SK-N-SH (cell line): ENCODE measurements at regions not wholly inside any gene's neighbourhood (a gene's known extent, or its start where the extent isn't known, plus 50 kb on each side); places are given as distances from the start of the nearest gene placed in this dataset.
A peak's percentile ranks its signal among the peaks of the same experiment; 100 is the strongest.

Source experiments
- CTCF ChIA-PET: fragments of 300-600, 350-600 bp; formaldehyde crosslinking; extraction: SDS; loops from one replicate; lab custom pipeline; 2021; lab: Yijun Ruan, JAX
- POLR2A ChIA-PET: fragments of 350-600 bp; sonication (Branson Sonifier 250); formaldehyde crosslinking; extraction: SDS; loops from one replicate; lab custom pipeline; 2020; ENCODE audit warnings: antibody characterized with exemption, inconsistent platforms; lab: Yijun Ruan, JAX
- DNase-seq: peaks from one replicate; pipeline ENCODE4 v3.0.0; 2012
- H2AFZ ChIP-seq: fragments of 200-600 bp; sonication (generic); 2 replicates; pipeline ENCODE4 v1.8.1; 2016; ENCODE audit warnings: antibody characterized with exemption, mild to moderate bottlenecking, low read depth
- H3F3A ChIP-seq: fragments of 200-600 bp; sonication (generic); replicated peaks from 2 replicates; pipeline ENCODE3; 2016; ENCODE audit warnings: antibody characterized with exemption, mild to moderate bottlenecking; ENCODE audit not compliant: insufficient read depth
- H3K27ac ChIP-seq, 2 experiments: fragments of 200-500 bp in 1 of 2; fragments of 200-600 bp in 1 of 2; sonication (Bioruptor generic) in 1 of 2; sonication (generic), shearing (Covaris generic) in 1 of 2; 2 replicates each; pipeline versions ENCODE4 v1.5.1 to v1.6.1; 2014 to 2016; ENCODE audit warnings: low read depth in 2 of 2, inconsistent platforms in 1 of 2, low read length in 1 of 2, mild to moderate bottlenecking in 1 of 2, mixed read lengths in 1 of 2
- H3K27me3 ChIP-seq: fragments of 200-600 bp; sonication (generic), shearing (Covaris generic); 2 replicates; pipeline ENCODE4 v1.6.1; 2016; ENCODE audit warnings: mixed run types; ENCODE audit not compliant: insufficient read depth
- H3K36me3 ChIP-seq, 2 experiments: fragments of 200-500 bp in 1 of 2; fragments of 200-600 bp in 1 of 2; sonication (Bioruptor generic) in 1 of 2; sonication (generic) in 1 of 2; replicated peaks in 1 of 2; 2 replicates each; pipeline versions ENCODE3 to v1.5.1; 2014 to 2016; ENCODE audit warnings: low read length in 1 of 2, mild to moderate bottlenecking in 1 of 2; ENCODE audit not compliant: insufficient read depth in 2 of 2, control insufficient read depth in 1 of 2
- H3K4me1 ChIP-seq, 2 experiments: fragments of 200-500 bp in 1 of 2; fragments of 200-600 bp in 1 of 2; sonication (Bioruptor generic) in 1 of 2; sonication (generic), shearing (Covaris generic) in 1 of 2; 2 replicates each; pipeline versions ENCODE4 v1.5.1 to v1.6.1; 2014 to 2016; ENCODE audit warnings: low read depth in 1 of 2, low read length in 1 of 2, mixed run types in 1 of 2; ENCODE audit not compliant: insufficient read depth in 2 of 2, control insufficient read depth in 1 of 2
- H3K4me2 ChIP-seq: fragments of 200-600 bp; sonication (generic), shearing (Covaris generic); 2 replicates; pipeline ENCODE4 v1.6.1; 2017; ENCODE audit warnings: mixed run types
- H3K4me3 ChIP-seq, 2 experiments: fragments of 200-500 bp in 1 of 2; fragments of 200-600 bp in 1 of 2; sonication (Bioruptor generic) in 1 of 2; sonication (generic), shearing (Covaris generic) in 1 of 2; 2 replicates each; pipeline versions ENCODE4 v1.5.1 to v1.8.1; 2014 to 2016; ENCODE audit warnings: low read depth in 2 of 2, inconsistent platforms in 1 of 2, low read length in 1 of 2, mild to moderate bottlenecking in 1 of 2, mixed read lengths in 1 of 2, moderate library complexity in 1 of 2
- H3K79me2 ChIP-seq: fragments of 200-600 bp; sonication (generic); 2 replicates; pipeline ENCODE4 v1.8.1; 2017; ENCODE audit warnings: mild to moderate bottlenecking; ENCODE audit not compliant: insufficient read depth
- H3K9ac ChIP-seq: fragments of 200-600 bp; sonication (generic); 2 replicates; pipeline ENCODE4 v1.6.1; 2017; ENCODE audit warnings: mixed run types
- H3K9me2 ChIP-seq: fragments of 200-600 bp; sonication (generic); 2 replicates; pipeline ENCODE4 v1.6.1; 2017; ENCODE audit warnings: mixed run types
- H3K9me3 ChIP-seq: fragments of 200-600 bp; sonication (generic); 2 replicates; pipeline ENCODE4 v1.6.1; 2017; ENCODE audit warnings: mixed run types, mild to moderate bottlenecking, moderate library complexity
- H4K20me1 ChIP-seq: fragments of 200-600 bp; sonication (generic); 2 replicates; pipeline ENCODE4 v1.6.1; 2017; ENCODE audit warnings: mild to moderate bottlenecking, mixed run types; ENCODE audit not compliant: insufficient read depth
- CTCF ChIP-seq: fragments of 200-600 bp; sonication (generic); IDR thresholded peaks from 2 replicates; pipeline ENCODE4 v1.6.1; 2017; ENCODE audit warnings: antibody characterized with exemption, mild to moderate bottlenecking, moderate library complexity
- ELF1 ChIP-seq: IDR thresholded peaks from 2 replicates; pipeline ENCODE4 v1.4.0; 2012
- EP300 ChIP-seq, 2 experiments: IDR thresholded peaks; 2 replicates each; pipeline versions ENCODE4 v1.4.0 to v1.6.1; 2012; ENCODE audit warnings: borderline replicate concordance in 1 of 2, low read depth in 1 of 2, low read length in 1 of 2
- FOSL2 ChIP-seq: IDR thresholded peaks from 2 replicates; pipeline ENCODE4 v1.4.0; 2012; ENCODE audit warnings: low read depth, mild to moderate bottlenecking, moderate library complexity, borderline replicate concordance
- FOXM1 ChIP-seq: IDR thresholded peaks from 2 replicates; pipeline ENCODE4 v1.4.0; 2012; ENCODE audit warnings: low read depth, mild to moderate bottlenecking
- IRF3 ChIP-seq: fragments of 150-350 bp; IDR thresholded peaks from 2 replicates; pipeline ENCODE4 v1.6.1; 2016; ENCODE audit warnings: mild to moderate bottlenecking, low read depth, low read length
- JUND ChIP-seq: IDR thresholded peaks from 2 replicates; pipeline ENCODE4 v1.4.0; 2012
- MAX ChIP-seq: IDR thresholded peaks from 2 replicates; pipeline ENCODE4 v1.4.0; 2012; ENCODE audit warnings: low read depth
- MEF2A ChIP-seq: IDR thresholded peaks from 2 replicates; pipeline ENCODE4 v1.4.0; 2012; ENCODE audit warnings: low read depth, borderline replicate concordance
- POLR2AphosphoS5 ChIP-seq: IDR thresholded peaks from 2 replicates; pipeline ENCODE4 v1.6.1; 2012; ENCODE audit warnings: low read depth, low read length
- RFX5 ChIP-seq: IDR thresholded peaks from 2 replicates; pipeline ENCODE4 v1.6.1; 2012; ENCODE audit warnings: mild to moderate bottlenecking, improper control_type of control experiment, low read length
- TEAD4 ChIP-seq: IDR thresholded peaks from 2 replicates; pipeline ENCODE4 v1.4.0; 2012; ENCODE audit warnings: mild to moderate bottlenecking, borderline replicate concordance; ENCODE audit not compliant: insufficient read depth
- USF2 ChIP-seq: fragments of 150-350 bp; IDR thresholded peaks from 2 replicates; pipeline ENCODE4 v1.6.1; 2017; ENCODE audit warnings: antibody characterized with exemption, low read length, low read depth, borderline replicate concordance
- WGBS: methylation state at CpG from one replicate; pipeline ENCODE4 v1.1.6; 2017; ENCODE audit warnings: low lambda C conversion rate; 5-methylcytosine and 5-hydroxymethylcytosine counted together

- TF ChIP-seq POLR2AphosphoS5, result no peak
Measured at GRCh38 chr9:78860801-78861475, 564.0 kb downstream of the PSAT1 start (continued).

GRCh38 chr9:78863531-78863930, 566.6 kb downstream of the PSAT1 start:
- H3K4me1 ChIP-seq, result peaks cover 0 to 14% of the 10 kb centered on the region in 2 experiments; a peak in 2 of 4 replicates
- no peaks in the 10 kb centered on the region for H3K9me3 ChIP-seq
- H3K4me2 ChIP-seq, result no peak overlapping the region
- H3K4me3 ChIP-seq, result no peak overlapping the region
- no peaks in the 10 kb centered on the region for H3K79me2 ChIP-seq
- no peaks in the 10 kb centered on the region for H3K36me3 ChIP-seq
- H3K9ac ChIP-seq, result no peak overlapping the region
- H4K20me1 ChIP-seq, result no peaks in the 10 kb centered on the region
- CTCF ChIA-PET, result interaction anchor here (1.3 kb wide), 1 partner anchor 43 kb away, joined by 6 read pairs; no protein-coding TSS in a partner anchor
- no peak overlapping the region for H3K27ac ChIP-seq
- WGBS, result 77% methylated on average over 4 of the region's 4 CpGs
- 0 out of 2 replicates have a peak overlapping the region, but pooled peaks have one; percentile 20 for H2AFZ ChIP-seq
- no peaks in the 10 kb centered on the region for H3K9me2 ChIP-seq
- H3F3A ChIP-seq, result peaks cover 23% of the 10 kb centered on the region
- no peaks in the 10 kb centered on the region for H3K27me3 ChIP-seq
- no peak for DNase-seq
- POLR2A ChIA-PET, result no interaction called here
- TF ChIP-seq MAX (no peak), FOXM1 (no peak), MEF2A (no peak), JUND (no peak), IRF3 (no peak)

GRCh38 chr9:78865737-78866136, 568.8 kb downstream of the PSAT1 start:
- CTCF ChIA-PET, result no interaction called here

More at GRCh38 chr9:78865737-78866136, 568.8 kb downstream of the PSAT1 start:
- H3K79me2 ChIP-seq, result no peaks in the 10 kb centered on the region
- peak overlapping the region; percentile 40; the same call in 1 of the 2 replicates for H3K9ac ChIP-seq
- H4K20me1 ChIP-seq, result no peaks in the 10 kb centered on the region
- no peak overlapping the region for H3K4me3 ChIP-seq
- no peak overlapping the region for H3K4me2 ChIP-seq
- H2AFZ ChIP-seq, result no peak overlapping the region
- peaks cover 23% of the 10 kb centered on the region for H3F3A ChIP-seq
- H3K9me2 ChIP-seq, result no peaks in the 10 kb centered on the region
- DNase-seq, result no peak
- POLR2A ChIA-PET, result no interaction called here
- peaks cover 0 to 14% of the 10 kb centered on the region in 2 experiments; a peak in 2 of 4 replicates for H3K4me1 ChIP-seq
- peak overlapping the region; percentile 47 to 77; a peak in 3 of 4 replicates for H3K27ac ChIP-seq
- H3K36me3 ChIP-seq, result no peaks in the 10 kb centered on the region
- no peaks in the 10 kb centered on the region for H3K27me3 ChIP-seq
- H3K9me3 ChIP-seq, result no peaks in the 10 kb centered on the region
- WGBS, result 80% methylated on average over 2 of the region's 2 CpGs
- TF ChIP-seq IRF3 (no peak), TEAD4 (no peak), ELF1 (no peak), RFX5 (no peak), EP300 (IDR thresholded peaks at IDR 0.05; ENCODE audit: borderline replicate concordance in 1 of 2, low read depth in 1 of 2, low read length in 1 of 2) (no peak), CTCF (no peak), FOSL2 (no peak), USF2 (no peak)
- TF ChIP-seq, all 33 proteins: peak for 0
